ENCODE measurements at regions not wholly inside any gene's neighbourhood (a gene's known extent, or its start where the extent isn't known, plus 50 kb on each side); places are given as distances from the start of the nearest gene placed in this dataset.
A peak's percentile ranks its signal among the peaks of the same experiment; 100 is the strongest.

- Histone ChIP-seq H3K9me3 (replicated peaks; ENCODE audit: control insufficient read depth, low read depth, low read length) (no peaks in the 10 kb centered on the region), H3K4me1 (ENCODE audit: control insufficient read depth, insufficient read depth, low read length) (no peaks in the 10 kb centered on the region), H3K27me3 (ENCODE audit: control insufficient read depth, insufficient read depth, low read length) (no peaks in the 10 kb centered on the region), H3K4me3 (ENCODE audit: low read length) (no peak overlapping the region), H3K27ac (ENCODE audit: low read length) (no peak overlapping the region), H3K36me3 (ENCODE audit: control insufficient read depth, insufficient read depth, low read length) (no peaks in the 10 kb centered on the region)
- 71% methylated on average over 1 of the region's 2 CpGs for WGBS (ENCODE audit: insufficient coverage)
- DNase-seq = peak; percentile 38
Observed at GRCh38 chr9:115972843-115973595, 180.6 kb upstream of the PAPPA start.

DNA sequence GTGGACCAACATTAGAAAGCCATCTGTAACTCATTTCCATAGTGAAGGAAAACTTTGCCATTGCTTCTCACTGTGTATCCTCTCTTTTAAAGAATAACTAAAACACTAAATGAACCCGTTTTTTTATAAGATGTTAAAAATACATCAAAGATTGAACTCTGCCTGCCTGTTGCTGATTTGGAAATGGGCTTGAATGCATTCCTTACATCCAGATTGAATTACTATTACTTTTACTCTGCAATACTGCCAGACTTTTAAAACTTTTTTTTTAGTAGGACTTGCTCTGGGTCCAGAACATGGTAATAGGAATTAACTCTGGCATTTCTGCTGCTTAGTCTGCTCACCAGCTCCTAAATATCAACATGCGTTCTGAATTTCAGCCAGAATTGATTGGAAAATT is 176.8 kb upstream of the PAPPA start:
- Histone ChIP-seq H3K27me3 (ENCODE audit: control insufficient read depth, insufficient read depth, low read length) (no peaks in the 10 kb centered on the region), H3K36me3 (ENCODE audit: control insufficient read depth, insufficient read depth, low read length) (no peaks in the 10 kb centered on the region), H3K4me3 (ENCODE audit: low read length) (no peak overlapping the region), H3K4me1 (ENCODE audit: control insufficient read depth, insufficient read depth, low read length) (no peaks in the 10 kb centered on the region), H3K9me3 (replicated peaks; ENCODE audit: control insufficient read depth, low read depth, low read length) (no peaks in the 10 kb centered on the region), H3K27ac (ENCODE audit: low read length) (peak overlapping the region; percentile 16)
- WGBS (ENCODE audit: insufficient coverage) = no CpG with 5 or more reads among the region's 2 CpGs
- peak; percentile 68 for DNase-seq

GRCh38 chr9:115978091-115978490 is 175.5 kb upstream of the PAPPA start:
- no peaks in the 10 kb centered on the region for H3K36me3 ChIP-seq (ENCODE audit: control insufficient read depth, insufficient read depth, low read length)
- H3K9me3 ChIP-seq (replicated peaks; ENCODE audit: control insufficient read depth, low read depth, low read length) = no peaks in the 10 kb centered on the region
- no peak overlapping the region for H3K27ac ChIP-seq (ENCODE audit: low read length)
- no peaks in the 10 kb centered on the region for H3K27me3 ChIP-seq (ENCODE audit: control insufficient read depth, insufficient read depth, low read length)
- H3K4me1 ChIP-seq (ENCODE audit: control insufficient read depth, insufficient read depth, low read length) = no peaks in the 10 kb centered on the region
- DNase-seq = peak; percentile 82
- no peak overlapping the region for H3K4me3 ChIP-seq (ENCODE audit: low read length)

DNA sequence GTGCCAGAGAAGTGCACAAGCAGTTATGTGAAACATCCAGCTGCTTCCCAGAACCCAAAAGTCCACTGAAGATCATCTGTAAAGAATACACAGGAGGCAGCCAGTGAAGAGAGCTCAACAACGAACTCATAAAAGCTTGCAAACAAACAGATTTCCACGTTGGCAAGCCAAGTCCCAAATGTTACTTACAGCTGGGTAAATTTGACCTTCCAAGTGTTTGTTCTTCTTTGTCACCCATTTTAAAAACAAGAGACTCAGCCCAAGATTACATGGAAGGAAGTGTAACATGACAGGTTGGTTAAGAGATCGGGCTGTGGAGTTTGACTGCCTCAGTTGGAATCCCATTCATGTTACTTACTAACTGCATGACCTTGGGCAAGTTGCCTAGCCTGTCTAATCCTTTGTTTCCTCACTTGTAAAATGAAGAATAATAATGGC is 174.9 kb upstream of the PAPPA start:
- no peak overlapping the region for H3K4me3 ChIP-seq (ENCODE audit: low read length)
- H3K36me3 ChIP-seq (ENCODE audit: control insufficient read depth, insufficient read depth, low read length) = no peaks in the 10 kb centered on the region
- 8% methylated on average over 2 of the region's 3 CpGs for WGBS (ENCODE audit: insufficient coverage)
- no peaks in the 10 kb centered on the region for H3K4me1 ChIP-seq (ENCODE audit: control insufficient read depth, insufficient read depth, low read length)
- H3K9me3 ChIP-seq (replicated peaks; ENCODE audit: control insufficient read depth, low read depth, low read length) = no peaks in the 10 kb centered on the region
- peak overlapping the region; percentile 17 for H3K27ac ChIP-seq (ENCODE audit: low read length)
- peak; percentile 70 for DNase-seq
- no peaks in the 10 kb centered on the region for H3K27me3 ChIP-seq (ENCODE audit: control insufficient read depth, insufficient read depth, low read length)

DNA sequence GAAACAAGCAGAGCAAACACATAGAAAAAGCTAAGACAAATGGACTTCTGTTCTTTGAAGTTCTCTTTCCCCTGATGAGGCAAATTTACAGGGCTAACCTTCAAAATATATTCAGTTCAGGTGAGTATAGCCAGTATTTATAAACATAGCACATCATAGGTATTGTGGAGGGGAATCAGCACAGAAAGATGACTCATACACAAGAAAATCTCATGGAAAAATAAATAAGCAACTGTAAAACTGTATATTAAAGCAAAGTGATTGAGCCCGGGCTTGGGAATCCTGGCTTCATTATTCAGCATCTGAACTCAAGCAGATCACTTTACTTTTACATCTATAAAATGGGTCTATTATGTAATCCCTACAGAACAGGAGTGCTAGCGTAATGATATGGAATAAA is 173.5 kb upstream of the PAPPA start:
- Histone ChIP-seq H3K9me3 (replicated peaks; ENCODE audit: control insufficient read depth, low read depth, low read length) (no peaks in the 10 kb centered on the region), H3K27ac (ENCODE audit: low read length) (no peak overlapping the region), H3K36me3 (ENCODE audit: control insufficient read depth, insufficient read depth, low read length) (no peaks in the 10 kb centered on the region), H3K4me1 (ENCODE audit: control insufficient read depth, insufficient read depth, low read length) (no peaks in the 10 kb centered on the region), H3K4me3 (ENCODE audit: low read length) (no peak overlapping the region), H3K27me3 (ENCODE audit: control insufficient read depth, insufficient read depth, low read length) (no peaks in the 10 kb centered on the region)
- WGBS (ENCODE audit: insufficient coverage) = no CpG with 5 or more reads among the region's 2 CpGs
- no peak for DNase-seq

GRCh38 chr9:115980502-115980901 is 173.1 kb upstream of the PAPPA start:
- Histone ChIP-seq H3K36me3 (ENCODE audit: control insufficient read depth, insufficient read depth, low read length) (no peaks in the 10 kb centered on the region), H3K9me3 (replicated peaks; ENCODE audit: control insufficient read depth, low read depth, low read length) (no peaks in the 10 kb centered on the region), H3K4me3 (ENCODE audit: low read length) (no peak overlapping the region), H3K4me1 (ENCODE audit: control insufficient read depth, insufficient read depth, low read length) (no peaks in the 10 kb centered on the region), H3K27ac (ENCODE audit: low read length) (no peak overlapping the region), H3K27me3 (ENCODE audit: control insufficient read depth, insufficient read depth, low read length) (no peaks in the 10 kb centered on the region)
- DNase-seq = no peak
- WGBS (ENCODE audit: insufficient coverage) = no CpG with 5 or more reads among the region's 1 CpG

GRCh38 chr9:115980976-115981375 is 172.6 kb upstream of the PAPPA start:
- 80% methylated on average over 1 of the region's 4 CpGs for WGBS (ENCODE audit: insufficient coverage)
- no peak for DNase-seq
- Histone ChIP-seq H3K4me1 (ENCODE audit: control insufficient read depth, insufficient read depth, low read length) (no peaks in the 10 kb centered on the region), H3K27me3 (ENCODE audit: control insufficient read depth, insufficient read depth, low read length) (no peaks in the 10 kb centered on the region), H3K27ac (ENCODE audit: low read length) (no peak overlapping the region), H3K36me3 (ENCODE audit: control insufficient read depth, insufficient read depth, low read length) (no peaks in the 10 kb centered on the region), H3K9me3 (replicated peaks; ENCODE audit: control insufficient read depth, low read depth, low read length) (no peaks in the 10 kb centered on the region), H3K4me3 (ENCODE audit: low read length) (no peak overlapping the region)

DNA sequence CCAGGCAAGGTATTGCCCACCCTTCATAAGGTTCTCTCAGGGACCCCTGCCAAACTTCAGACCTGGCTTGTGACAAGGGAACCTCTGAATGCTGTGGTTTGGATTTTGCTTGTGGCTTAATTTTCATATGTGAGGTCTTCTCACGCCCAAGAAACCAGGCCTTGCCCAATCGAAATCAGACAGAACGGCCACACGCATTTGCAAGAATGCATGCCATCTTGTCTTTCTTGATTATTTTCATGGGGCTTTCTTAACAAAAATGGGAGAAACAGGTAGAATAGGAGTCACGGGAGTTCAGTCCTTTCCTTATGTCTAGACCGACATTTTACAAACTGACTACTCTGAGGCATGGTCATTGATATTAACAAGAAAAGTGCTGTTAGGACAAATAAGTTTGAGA is 170.2 kb upstream of the PAPPA start:
- no peaks in the 10 kb centered on the region for H3K9me3 ChIP-seq (replicated peaks; ENCODE audit: control insufficient read depth, low read depth, low read length)
- H3K4me1 ChIP-seq (ENCODE audit: control insufficient read depth, insufficient read depth, low read length) = no peaks in the 10 kb centered on the region
- H3K27me3 ChIP-seq (ENCODE audit: control insufficient read depth, insufficient read depth, low read length) = no peaks in the 10 kb centered on the region
- H3K36me3 ChIP-seq (ENCODE audit: control insufficient read depth, insufficient read depth, low read length) = no peaks in the 10 kb centered on the region
- no peak overlapping the region for H3K27ac ChIP-seq (ENCODE audit: low read length)
- whole genome bisulfite sequencing (ENCODE audit: insufficient coverage) = 96% methylated on average over 4 of the region's 6 CpGs
- DNase-seq = no peak
- no peak overlapping the region for H3K4me3 ChIP-seq (ENCODE audit: low read length)

DNA sequence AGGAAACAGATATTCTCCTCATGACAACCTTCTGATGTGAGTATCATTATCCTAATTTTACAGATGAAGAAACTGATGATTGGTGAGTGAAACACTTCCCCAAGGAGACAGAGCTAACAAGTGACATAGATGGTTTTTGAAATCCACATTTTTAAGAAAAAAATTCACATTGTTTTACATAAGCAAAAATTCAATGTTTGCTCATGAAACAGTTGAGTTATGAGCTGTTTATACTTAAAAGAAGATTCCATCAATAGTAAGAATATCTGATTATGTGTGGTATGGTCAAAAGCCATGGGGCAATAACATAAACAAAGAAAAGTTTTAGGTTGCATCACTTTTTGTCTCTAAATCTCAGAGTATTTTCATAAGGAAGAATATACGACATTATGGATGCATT is 167.9 kb upstream of the PAPPA start:
- no peaks in the 10 kb centered on the region for H3K27me3 ChIP-seq (ENCODE audit: control insufficient read depth, insufficient read depth, low read length)
- no peaks in the 10 kb centered on the region for H3K9me3 ChIP-seq (replicated peaks; ENCODE audit: control insufficient read depth, low read depth, low read length)
- no peaks in the 10 kb centered on the region for H3K36me3 ChIP-seq (ENCODE audit: control insufficient read depth, insufficient read depth, low read length)
- DNase-seq = no peak
- no peaks in the 10 kb centered on the region for H3K4me1 ChIP-seq (ENCODE audit: control insufficient read depth, insufficient read depth, low read length)
- no peak overlapping the region for H3K4me3 ChIP-seq (ENCODE audit: low read length)
- WGBS (ENCODE audit: insufficient coverage) = no CpG with 5 or more reads among the region's 1 CpG
- no peak overlapping the region for H3K27ac ChIP-seq (ENCODE audit: low read length)

- Histone ChIP-seq H3K4me3 (ENCODE audit: low read length) (no peak overlapping the region), H3K36me3 (ENCODE audit: control insufficient read depth, insufficient read depth, low read length) (no peaks in the 10 kb centered on the region), H3K27ac (ENCODE audit: low read length) (no peak overlapping the region), H3K4me1 (ENCODE audit: control insufficient read depth, insufficient read depth, low read length) (no peaks in the 10 kb centered on the region), H3K27me3 (ENCODE audit: control insufficient read depth, insufficient read depth, low read length) (no peaks in the 10 kb centered on the region), H3K9me3 (replicated peaks; ENCODE audit: control insufficient read depth, low read depth, low read length) (no peaks in the 10 kb centered on the region)
- 100% methylated on average over 1 of the region's 3 CpGs for WGBS (ENCODE audit: insufficient coverage)
- DNase-seq = no peak
Observed at GRCh38 chr9:115986508-115986907, 167.1 kb upstream of the PAPPA start.

- Histone ChIP-seq H3K27ac (ENCODE audit: low read length) (no peak overlapping the region), H3K4me3 (ENCODE audit: low read length) (no peak overlapping the region), H3K27me3 (ENCODE audit: control insufficient read depth, insufficient read depth, low read length) (no peaks in the 10 kb centered on the region), H3K36me3 (ENCODE audit: control insufficient read depth, insufficient read depth, low read length) (no peaks in the 10 kb centered on the region), H3K4me1 (ENCODE audit: control insufficient read depth, insufficient read depth, low read length) (no peaks in the 10 kb centered on the region), H3K9me3 (replicated peaks; ENCODE audit: control insufficient read depth, low read depth, low read length) (no peaks in the 10 kb centered on the region)
- WGBS (ENCODE audit: insufficient coverage) = no CpG with 5 or more reads among the region's 2 CpGs
- DNase-seq = no peak
Observed at GRCh38 chr9:115988701-115989100, 164.9 kb upstream of the PAPPA start.

All from muscle of leg (tissue), 3 donors.